ENCODE measurements at regions not wholly inside any gene's neighbourhood (a gene's known extent, or its start where the extent isn't known, plus 50 kb on each side); places are given as distances from the start of the nearest gene placed in this dataset.
"Not testable (repeated sequence)": the region's sequence is repeated elsewhere in the genome, so short reads cannot be mapped to it uniquely, and the experiment has no call there.

DNA sequence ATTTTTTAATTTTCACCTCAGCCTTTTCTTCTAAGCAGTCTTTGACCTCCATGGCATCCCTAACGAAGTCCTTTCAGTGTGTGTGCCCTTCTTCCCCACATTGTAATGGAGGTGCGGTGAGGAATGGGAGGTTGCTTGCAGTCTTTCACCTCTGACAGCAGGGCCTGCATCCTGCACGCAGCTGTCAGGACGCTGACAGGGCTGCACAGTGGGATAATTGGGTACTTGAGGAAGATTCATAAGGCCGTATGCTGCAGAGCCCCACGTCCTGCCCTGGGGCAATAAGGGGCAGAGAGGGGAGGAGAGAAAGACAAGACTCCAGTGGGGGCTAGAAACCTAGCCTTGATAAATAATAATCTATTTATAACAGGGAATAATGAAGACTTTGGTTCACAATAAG, 184.7 kb downstream of the SAMD5 start:
- no peaks in the 10 kb centered on the region for H3K36me3 Mint-ChIP-seq
- H3K27me3 Mint-ChIP-seq = no peaks in the 10 kb centered on the region
- no peaks in the 10 kb centered on the region for H3K4me1 Mint-ChIP-seq
- peaks cover 0 to 2% (median 0%) of the 10 kb centered on the region in 3 donors for H3K9me3 Mint-ChIP-seq
- no peak overlapping the region for H3K27ac Mint-ChIP-seq
- no peak overlapping the region for H3K4me3 Mint-ChIP-seq

DNA sequence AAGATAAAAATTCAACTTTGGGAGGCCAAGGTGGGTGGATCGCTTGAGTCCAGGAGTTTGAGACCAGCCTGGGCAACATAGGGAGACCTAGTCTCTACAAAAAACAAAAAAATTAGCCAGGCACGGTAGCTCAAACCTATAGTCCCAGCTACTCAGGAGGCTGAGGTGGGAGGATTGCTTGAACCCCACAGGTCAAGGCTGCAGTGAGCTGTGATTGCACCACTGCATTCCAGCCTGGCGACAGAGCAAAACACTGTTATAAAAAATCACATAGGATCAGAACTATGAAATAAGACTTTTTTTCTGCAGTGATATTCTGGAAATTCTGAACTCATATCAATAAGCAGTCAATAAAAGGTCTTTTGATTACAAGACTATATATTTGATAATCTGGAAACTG, 186.1 kb downstream of the SAMD5 start:
- not testable (repeated sequence) for H3K36me3 Mint-ChIP-seq, H3K9me3 Mint-ChIP-seq, H3K4me3 Mint-ChIP-seq, H3K4me1 Mint-ChIP-seq, H3K27ac Mint-ChIP-seq, H3K27me3 Mint-ChIP-seq

DNA sequence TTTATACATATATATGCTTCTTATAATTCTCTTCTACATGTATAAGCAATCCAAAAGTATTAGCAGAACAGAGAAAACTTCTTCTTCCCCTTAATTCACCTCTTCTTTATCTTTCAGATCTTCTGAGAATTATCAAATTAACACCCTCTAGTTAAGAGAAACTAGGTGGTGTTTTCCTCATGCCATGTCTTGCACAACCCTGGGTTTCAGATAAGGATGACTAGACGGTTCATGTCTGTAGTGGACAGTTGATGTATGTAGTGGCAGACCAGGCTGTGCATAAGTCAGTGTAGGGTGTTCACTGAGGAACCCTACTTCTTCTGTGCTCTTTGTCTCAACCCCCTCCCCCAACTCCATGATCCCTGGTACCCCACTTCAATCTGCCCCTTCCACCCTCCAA, 187.3 kb downstream of the SAMD5 start:
- Mint-ChIP-seq H3K4me3 (no peak overlapping the region), H3K27me3 (no peaks in the 10 kb centered on the region), H3K36me3 (no peaks in the 10 kb centered on the region), H3K4me1 (no peaks in the 10 kb centered on the region), H3K9me3 (peaks cover 0 to 2% (median 0%) of the 10 kb centered on the region in 3 donors), H3K27ac (no peak overlapping the region)

DNA sequence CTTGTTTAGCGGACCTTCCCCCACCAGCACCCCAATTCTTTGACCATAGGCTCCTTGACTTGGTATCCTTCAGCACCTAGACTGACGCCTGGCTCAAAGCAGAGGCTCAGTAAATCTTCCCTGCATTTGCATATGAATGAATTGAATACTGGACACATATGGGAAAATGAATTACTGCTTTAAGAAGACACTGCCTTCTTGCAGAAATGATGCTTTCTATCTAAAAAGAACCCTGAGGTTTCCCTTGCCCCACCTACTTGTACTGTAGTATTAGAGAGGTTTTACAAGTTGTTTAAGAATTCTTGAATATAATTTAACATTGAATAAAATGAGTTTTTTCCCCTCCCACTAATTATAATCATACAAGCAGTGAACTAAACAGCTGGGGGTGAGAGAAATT, 190.7 kb downstream of the SAMD5 start:
- Mint-ChIP-seq H3K27ac (no peak overlapping the region), H3K36me3 (no peaks in the 10 kb centered on the region), H3K4me3 (no peak overlapping the region), H3K9me3 (peaks cover 0 to 2% (median 0%) of the 10 kb centered on the region in 3 donors), H3K27me3 (no peaks in the 10 kb centered on the region), H3K4me1 (no peaks in the 10 kb centered on the region)

DNA sequence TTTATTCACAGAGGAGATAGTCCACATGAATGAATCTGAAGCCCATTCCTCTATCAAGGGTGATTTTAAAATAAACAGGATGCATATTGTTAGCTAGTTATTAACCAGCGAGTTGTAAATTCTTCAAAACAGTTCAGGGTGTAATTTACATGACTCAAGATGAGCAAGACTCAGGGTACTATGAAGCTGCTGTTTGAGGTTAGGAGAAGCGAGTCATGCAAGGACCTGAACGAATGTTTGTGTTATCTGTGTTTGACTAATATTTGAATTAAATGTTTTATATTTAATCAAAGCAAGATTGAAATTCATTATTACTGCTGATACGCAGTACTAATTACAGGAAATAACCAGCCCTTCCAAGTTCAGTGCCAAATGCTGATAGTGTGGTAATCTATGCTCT, 191.1 kb downstream of the SAMD5 start:
- Mint-ChIP-seq H3K4me3 (no peak overlapping the region), H3K9me3 (peaks cover 0 to 2% (median 0%) of the 10 kb centered on the region in 3 donors), H3K4me1 (no peaks in the 10 kb centered on the region)

DNA sequence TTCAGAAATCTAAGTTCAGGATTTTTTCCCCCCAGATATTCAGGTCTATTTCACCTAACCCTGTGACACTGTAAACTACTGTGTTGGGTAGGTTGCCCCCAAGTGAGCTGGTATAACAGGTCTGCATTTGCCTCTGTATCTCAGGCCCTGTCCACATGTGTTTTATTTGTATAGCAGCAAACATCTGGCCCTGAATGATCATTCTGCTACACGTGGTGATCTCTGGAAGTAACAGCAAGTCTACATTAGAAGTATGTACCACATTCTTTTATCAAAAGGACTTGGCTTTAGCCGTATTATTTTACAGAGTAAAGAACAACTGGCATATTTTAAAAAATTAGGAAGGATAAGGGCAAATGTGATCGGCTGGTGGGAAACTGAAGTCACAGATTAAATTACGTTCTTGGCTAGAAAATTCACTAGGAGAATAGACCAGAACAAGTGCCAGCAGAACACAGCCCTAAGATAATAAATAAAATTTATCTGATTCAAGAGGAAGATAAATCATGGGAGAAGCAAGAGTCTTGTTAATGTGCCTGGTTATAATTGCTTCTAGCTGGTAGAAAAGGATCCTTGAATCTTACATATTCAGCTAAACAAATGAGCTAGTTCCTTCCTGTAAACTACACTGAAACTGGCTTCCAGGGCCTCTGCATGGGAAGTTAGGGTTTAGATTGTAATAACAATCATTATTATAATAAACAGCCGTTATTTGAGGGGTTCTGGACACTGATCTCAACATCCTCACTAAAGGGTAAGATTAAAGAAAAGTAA, 192.1 kb downstream of the SAMD5 start:
- Mint-ChIP-seq H3K27ac (no peak overlapping the region), H3K27me3 (no peaks in the 10 kb centered on the region), H3K4me3 (no peak overlapping the region), H3K36me3 (no peaks in the 10 kb centered on the region), H3K9me3 (peaks cover 0 to 2% (median 0%) of the 10 kb centered on the region in 3 donors), H3K4me1 (no peaks in the 10 kb centered on the region)

More for the DNA sequence above, 191.1 kb downstream of the SAMD5 start:
- Mint-ChIP-seq H3K36me3 (no peaks in the 10 kb centered on the region), H3K27me3 (no peaks in the 10 kb centered on the region), H3K27ac (no peak overlapping the region)

DNA sequence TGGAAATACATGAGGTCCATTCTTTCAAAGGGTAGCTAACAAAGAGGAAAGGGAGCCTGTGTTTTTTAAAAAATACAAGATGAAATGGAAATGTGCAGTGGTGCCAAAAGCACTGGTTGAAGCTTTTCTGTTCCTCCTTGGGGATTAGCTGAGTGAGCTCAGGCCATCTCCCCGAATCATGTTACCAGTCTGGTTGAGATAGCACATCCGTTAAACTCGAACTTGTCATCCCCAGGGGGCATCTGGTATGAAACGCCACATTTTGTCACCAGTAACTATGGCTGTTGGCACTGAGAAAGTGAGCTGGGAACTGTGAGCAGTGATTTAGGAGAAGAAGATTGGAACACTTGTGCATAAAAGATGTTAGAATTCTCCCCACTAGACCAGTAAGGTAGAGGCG, 196.2 kb downstream of the SAMD5 start:
- H3K4me3 Mint-ChIP-seq = no peak overlapping the region
- H3K36me3 Mint-ChIP-seq = no peaks in the 10 kb centered on the region
- no peaks in the 10 kb centered on the region for H3K4me1 Mint-ChIP-seq
- H3K27me3 Mint-ChIP-seq = no peaks in the 10 kb centered on the region
- no peak overlapping the region for H3K27ac Mint-ChIP-seq
- H3K9me3 Mint-ChIP-seq = no peaks in the 10 kb centered on the region

DNA sequence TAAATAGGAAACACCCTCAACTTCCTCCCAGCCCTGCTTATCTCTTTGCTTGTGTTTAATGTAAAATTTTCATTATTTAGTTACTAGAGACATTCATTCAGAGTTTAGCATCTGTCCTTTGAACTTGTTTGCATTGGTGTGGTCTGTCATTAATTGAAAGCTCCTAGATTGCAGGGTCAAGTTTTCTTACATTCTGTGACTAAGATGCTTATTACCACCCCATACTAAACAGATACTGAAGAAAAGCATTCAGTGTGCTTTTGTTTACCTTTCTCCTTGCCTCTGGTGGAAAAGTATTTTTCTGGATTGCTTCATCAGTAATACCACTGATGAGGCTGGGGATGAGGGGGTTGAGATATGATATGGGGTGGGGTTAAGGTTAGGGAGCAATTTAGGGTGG, 199.0 kb downstream of the SAMD5 start:
- Mint-ChIP-seq H3K4me1 (no peaks in the 10 kb centered on the region), H3K27ac (no peak overlapping the region), H3K27me3 (no peaks in the 10 kb centered on the region), H3K9me3 (peaks cover 0 to 5% (median 2%) of the 10 kb centered on the region in 3 donors), H3K4me3 (no peak overlapping the region), H3K36me3 (no peaks in the 10 kb centered on the region)

DNA sequence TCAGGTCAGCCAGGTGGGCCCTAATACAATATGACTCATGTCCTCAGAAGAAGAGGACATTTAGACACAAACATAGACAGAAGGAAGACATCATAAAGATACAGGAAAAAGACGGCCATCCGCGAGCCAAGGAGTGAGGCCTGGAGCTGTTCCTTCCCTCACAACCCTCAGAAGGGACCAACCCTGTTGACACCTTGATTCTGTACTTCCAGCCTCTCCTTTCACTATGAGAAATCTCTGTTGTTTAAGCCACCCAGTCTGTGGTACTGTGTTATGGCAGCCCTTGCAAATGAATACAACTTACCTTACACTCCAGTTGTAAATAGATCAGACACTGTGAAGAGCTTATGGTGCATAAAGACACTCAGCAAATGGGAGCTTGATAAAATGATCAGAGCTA, 199.7 kb downstream of the SAMD5 start:
- peaks cover 0 to 5% (median 2%) of the 10 kb centered on the region in 3 donors for H3K9me3 Mint-ChIP-seq
- no peaks in the 10 kb centered on the region for H3K27me3 Mint-ChIP-seq
- H3K4me1 Mint-ChIP-seq = no peaks in the 10 kb centered on the region
- no peaks in the 10 kb centered on the region for H3K36me3 Mint-ChIP-seq
- no peak overlapping the region for H3K27ac Mint-ChIP-seq
- no peak overlapping the region for H3K4me3 Mint-ChIP-seq

DNA sequence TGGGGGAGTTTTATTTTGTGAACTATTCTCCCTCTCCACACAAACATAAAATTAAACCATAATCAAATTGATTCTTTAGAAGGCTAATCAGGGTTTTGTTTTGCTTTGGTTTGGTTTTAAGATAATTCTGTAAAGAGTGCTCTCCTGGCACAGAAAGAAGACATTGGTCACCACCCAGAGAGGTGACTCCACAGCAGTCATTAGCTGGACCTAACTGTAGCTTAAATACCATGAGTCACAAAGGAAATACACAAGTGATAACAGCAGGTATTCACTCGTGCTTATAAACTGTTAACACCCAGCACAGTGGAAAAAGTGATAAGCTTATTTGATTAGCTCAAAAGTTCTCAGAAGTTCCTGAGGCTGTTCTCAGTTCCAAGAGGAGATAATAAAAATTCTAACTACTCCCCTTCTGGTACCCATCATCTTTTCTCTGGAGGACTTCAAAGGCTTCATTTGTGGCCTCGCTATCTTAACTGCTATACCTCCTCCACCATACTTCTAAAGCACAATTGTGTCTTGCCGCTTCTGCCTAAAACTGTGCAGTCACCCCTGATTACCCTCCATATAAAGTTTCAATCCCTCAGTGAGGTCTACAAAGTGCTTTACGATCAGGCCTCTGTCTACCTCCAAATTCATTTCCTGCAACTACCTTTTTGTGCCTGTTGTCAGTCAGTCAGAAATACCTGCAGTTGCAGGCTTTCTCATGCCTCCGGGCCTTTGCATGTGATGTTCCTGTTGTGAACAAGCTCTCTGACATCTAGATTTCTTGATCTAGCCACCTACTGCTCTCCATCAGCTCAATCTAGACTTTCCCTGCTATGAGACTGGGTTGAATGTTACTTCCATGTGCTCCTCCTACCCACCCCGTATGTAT, 201.1 kb downstream of the SAMD5 start:
- no peak overlapping the region for H3K27ac Mint-ChIP-seq
- H3K4me1 Mint-ChIP-seq = no peaks in the 10 kb centered on the region
- H3K4me3 Mint-ChIP-seq = no peak overlapping the region
- H3K27me3 Mint-ChIP-seq = no peaks in the 10 kb centered on the region
- peaks cover 0 to 5% (median 2%) of the 10 kb centered on the region in 3 donors for H3K9me3 Mint-ChIP-seq
- no peaks in the 10 kb centered on the region for H3K36me3 Mint-ChIP-seq

DNA sequence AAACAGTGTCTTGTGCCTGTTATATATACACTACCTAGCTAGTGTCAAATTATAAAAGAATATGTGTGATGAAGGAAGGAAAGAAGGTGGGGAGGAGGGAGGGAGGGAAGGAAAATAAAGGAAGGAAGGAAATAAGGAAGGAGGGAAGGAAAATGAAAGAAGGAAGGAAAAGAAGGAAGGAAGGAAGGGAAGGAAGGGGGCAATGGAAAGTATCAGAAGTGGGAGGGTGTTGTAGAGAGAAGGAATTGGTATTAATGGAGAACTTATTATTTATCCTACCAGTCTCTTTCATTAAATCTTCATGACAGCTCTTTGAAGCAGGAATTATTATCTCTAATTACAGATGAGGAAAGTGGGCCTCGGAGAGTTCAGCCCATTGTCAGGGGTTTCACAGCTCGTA, 202.4 kb downstream of the SAMD5 start:
- Mint-ChIP-seq H3K4me1 (no peaks in the 10 kb centered on the region), H3K27me3 (no peaks in the 10 kb centered on the region), H3K4me3 (no peak overlapping the region), H3K9me3 (peaks cover 0 to 5% (median 2%) of the 10 kb centered on the region in 3 donors), H3K27ac (no peak overlapping the region), H3K36me3 (no peaks in the 10 kb centered on the region)

DNA sequence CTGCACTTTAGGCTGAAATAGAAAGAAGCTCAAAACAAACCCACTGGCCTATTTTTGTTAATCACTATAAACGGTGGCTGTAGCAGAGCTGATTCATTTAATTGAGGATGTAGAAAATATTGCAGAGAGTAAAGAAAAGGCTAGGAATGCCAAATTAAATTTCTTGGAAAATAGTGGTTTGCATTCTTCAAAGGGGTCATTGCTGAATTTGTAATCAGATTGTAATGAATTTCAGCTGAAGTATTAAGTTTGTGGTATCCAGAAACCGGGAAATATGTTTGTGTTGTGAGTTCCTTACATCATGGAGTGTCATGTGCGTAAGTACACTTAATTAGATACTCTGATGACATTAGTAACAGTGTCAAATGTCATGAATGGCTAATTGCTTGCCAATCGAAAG, 203.0 kb downstream of the SAMD5 start:
- Mint-ChIP-seq H3K27me3 (no peaks in the 10 kb centered on the region), H3K4me1 (no peaks in the 10 kb centered on the region), H3K27ac (no peak overlapping the region), H3K4me3 (no peak overlapping the region), H3K9me3 (peaks cover 0 to 5% (median 2%) of the 10 kb centered on the region in 3 donors), H3K36me3 (no peaks in the 10 kb centered on the region)

DNA sequence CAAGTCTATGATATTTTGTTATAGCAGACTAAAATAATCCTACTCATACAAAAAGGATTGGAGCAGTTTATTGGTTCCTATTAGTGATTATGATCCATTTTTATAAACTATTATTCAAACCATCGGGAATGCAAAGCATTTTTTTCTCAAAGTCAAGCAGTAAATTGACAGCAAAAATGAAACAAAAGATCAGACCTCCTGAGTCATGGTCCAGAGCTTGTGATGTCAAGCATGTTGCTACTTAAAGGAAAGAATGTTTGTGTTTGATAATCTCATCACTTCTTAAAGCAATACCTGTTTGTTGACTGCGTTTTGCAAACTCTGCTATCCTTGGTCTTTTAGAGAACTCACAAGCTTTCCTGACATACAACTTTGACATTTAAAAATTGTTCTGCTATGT, 204.4 kb downstream of the SAMD5 start:
- H3K36me3 Mint-ChIP-seq = no peaks in the 10 kb centered on the region
- H3K9me3 Mint-ChIP-seq = peaks cover 0 to 11% (median 2%) of the 10 kb centered on the region in 3 donors
- H3K4me3 Mint-ChIP-seq = no peak overlapping the region
- H3K27ac Mint-ChIP-seq = no peak overlapping the region
- no peaks in the 10 kb centered on the region for H3K4me1 Mint-ChIP-seq
- no peaks in the 10 kb centered on the region for H3K27me3 Mint-ChIP-seq

DNA sequence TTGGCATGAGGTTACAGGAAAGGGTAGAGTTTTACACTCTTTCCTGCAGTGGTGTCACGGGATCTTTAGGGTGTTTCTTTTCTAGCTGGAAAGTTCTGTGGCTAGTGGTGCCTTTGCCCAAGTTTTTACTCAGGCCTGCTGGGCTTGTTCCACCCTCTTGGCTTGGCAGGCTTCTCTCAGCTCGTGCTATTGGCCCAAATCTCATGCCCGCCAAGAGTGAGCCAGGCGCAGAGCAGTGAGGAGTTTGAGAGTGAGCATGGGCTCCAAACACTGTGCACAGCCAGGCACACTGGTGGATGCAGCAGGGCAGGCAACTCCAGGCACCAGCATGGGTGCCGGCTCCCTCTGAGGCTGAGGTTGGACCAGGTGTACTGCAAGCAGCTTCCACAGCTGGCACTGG, 206.5 kb downstream of the SAMD5 start:
- no peaks in the 10 kb centered on the region for H3K27me3 Mint-ChIP-seq
- H3K4me3 Mint-ChIP-seq = no peak overlapping the region
- H3K36me3 Mint-ChIP-seq = no peaks in the 10 kb centered on the region
- peaks cover 2 to 15% (median 3%) of the 10 kb centered on the region in 3 donors for H3K9me3 Mint-ChIP-seq
- no peak overlapping the region for H3K27ac Mint-ChIP-seq
- no peaks in the 10 kb centered on the region for H3K4me1 Mint-ChIP-seq

DNA sequence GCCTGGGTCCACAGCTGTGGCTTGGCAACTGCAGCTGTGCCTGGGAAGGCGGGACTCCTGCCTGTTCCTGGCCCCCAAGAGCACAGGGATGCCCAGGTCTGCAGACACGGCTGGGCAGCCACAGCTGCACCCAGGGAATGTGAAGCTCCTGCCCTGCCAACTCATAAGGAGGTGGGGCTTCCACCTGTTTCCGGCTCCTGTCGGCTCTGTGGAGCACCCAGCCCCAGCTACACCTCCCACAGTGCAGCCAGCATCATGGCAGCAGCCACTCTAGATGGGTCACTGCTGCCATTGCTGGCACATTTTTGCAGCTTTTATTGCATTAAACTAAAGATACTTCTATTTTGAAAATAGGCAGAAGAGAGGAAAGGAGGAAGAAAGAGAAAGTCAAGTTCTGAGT, 207.9 kb downstream of the SAMD5 start:
- Mint-ChIP-seq H3K27me3 (no peaks in the 10 kb centered on the region), H3K27ac (no peak overlapping the region), H3K36me3 (no peaks in the 10 kb centered on the region), H3K4me3 (no peak overlapping the region), H3K4me1 (no peaks in the 10 kb centered on the region), H3K9me3 (peaks cover 0 to 15% (median 3%) of the 10 kb centered on the region in 3 donors)

DNA sequence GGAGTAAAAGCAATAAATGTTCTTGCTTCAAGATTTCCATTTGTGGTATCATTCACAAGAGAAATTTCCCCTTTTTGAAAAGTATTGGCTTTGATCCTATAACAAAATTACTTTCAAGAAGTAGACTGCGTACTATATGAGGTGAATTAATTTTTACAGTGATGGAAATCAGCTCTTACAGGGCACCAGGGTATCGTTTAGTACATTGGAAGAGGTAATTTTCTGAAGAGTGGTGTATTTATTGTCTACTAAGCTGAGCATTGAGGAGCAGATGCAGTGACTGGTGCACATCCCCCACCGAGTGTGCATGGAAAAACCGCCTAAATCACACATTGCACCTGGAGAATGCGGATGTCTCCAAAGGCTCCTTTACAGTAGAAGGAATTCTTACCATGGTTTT, 209.5 kb downstream of the SAMD5 start:
- Mint-ChIP-seq H3K9me3 (peaks cover 3 to 15% (median 5%) of the 10 kb centered on the region in 3 donors), H3K4me3 (no peak overlapping the region), H3K4me1 (no peaks in the 10 kb centered on the region), H3K36me3 (no peaks in the 10 kb centered on the region), H3K27me3 (no peaks in the 10 kb centered on the region), H3K27ac (no peak overlapping the region)
